ENCODE measurements at regions not wholly inside any gene's neighbourhood (a gene's known extent, or its start where the extent isn't known, plus 50 kb on each side); places are given as distances from the start of the nearest gene placed in this dataset.

- Mint-ChIP-seq H3K36me3 (ENCODE audit: insufficient read depth in 1 of 3, low read depth in 3 of 3) (no peaks in the 10 kb centered on the region), H3K27ac (no peak overlapping the region), H3K4me3 (no peak overlapping the region), H3K4me1 (peaks cover 10 to 13% of the 10 kb centered on the region in 2 experiments), H3K27me3 (ENCODE audit: low read depth) (peaks cover 42% of the 10 kb centered on the region), H3K9me3 (no peaks in the 10 kb centered on the region; a peak in 1 of 5 replicates)
- H3K9ac ChIP-seq (ENCODE audit: extremely low read depth, insufficient read length, low read length): no peak overlapping the region
- no peaks in the 10 kb centered on the region for H3K9me3 ChIP-seq (ENCODE audit: control insufficient read depth, low read depth, low read length)
- H3K4me1 ChIP-seq (ENCODE audit: insufficient read depth, low read length): no peaks in the 10 kb centered on the region
- no peak overlapping the region for H2BK5ac ChIP-seq (ENCODE audit: insufficient read length, low read length)
- no peak overlapping the region for H4K8ac ChIP-seq (replicated peaks; ENCODE audit: insufficient read length, low read depth, low read length)
- H3K79me1 ChIP-seq (ENCODE audit: insufficient read depth, low read depth, low read length, poor library complexity, severe bottlenecking): no peaks in the 10 kb centered on the region
- no peak overlapping the region for H2AK5ac ChIP-seq (ENCODE audit: insufficient read length, low read length)
- no peak overlapping the region for H2AFZ ChIP-seq (ENCODE audit: low read length)
- no peak overlapping the region for H3K56ac ChIP-seq (ENCODE audit: insufficient read length, low read depth, low read length)
- H3K27ac ChIP-seq (ENCODE audit: insufficient read length, low read depth, low read length): no peak overlapping the region
- H3K27me3 ChIP-seq (ENCODE audit: insufficient read depth, low read length): no peaks in the 10 kb centered on the region
- no peak overlapping the region for H2BK15ac ChIP-seq (ENCODE audit: low read depth, low read length)
- no peaks in the 10 kb centered on the region for H3K79me2 ChIP-seq (ENCODE audit: insufficient read depth, low read length)
- H3K14ac ChIP-seq (ENCODE audit: insufficient read depth, low read length): no peak overlapping the region
- DNase-seq: no peak
- no peak overlapping the region for H3K18ac ChIP-seq (ENCODE audit: insufficient read length, low read depth, low read length)
- TF ChIP-seq CTCF (conservative IDR thresholded peaks at IDR 0.05): no peak
- H3K4me2 ChIP-seq (ENCODE audit: insufficient read depth, insufficient read length, low read length): no peak overlapping the region
- H4K20me1 ChIP-seq (ENCODE audit: control insufficient read depth, insufficient read depth, insufficient read length): no peaks in the 10 kb centered on the region
- no peak overlapping the region for H3T11ph ChIP-seq (ENCODE audit: low read length)
- no peak overlapping the region for H2BK20ac ChIP-seq (ENCODE audit: low read depth, low read length, poor library complexity, severe bottlenecking)
- H2BK120ac ChIP-seq (ENCODE audit: low read depth, low read length, poor library complexity, severe bottlenecking): no peak overlapping the region
- no peak overlapping the region for H2BK12ac ChIP-seq (ENCODE audit: insufficient read length, low read depth, low read length)
- WGBS (ENCODE audit: extremely low coverage, insufficient read length, low lambda C conversion rate): no CpG with 5 or more reads among the region's 2 CpGs
- H4K5ac ChIP-seq (ENCODE audit: insufficient read length, low read depth, low read length): no peak overlapping the region
- H4K91ac ChIP-seq (ENCODE audit: insufficient read length, low read depth, low read length): no peak overlapping the region
- no peak overlapping the region for H3K23ac ChIP-seq (ENCODE audit: insufficient read length, low read depth, low read length)
- H3K4ac ChIP-seq (ENCODE audit: low read depth, low read length): no peak overlapping the region
- H3K23me2 ChIP-seq (ENCODE audit: insufficient read length, low read depth, low read length, poor library complexity, severe bottlenecking): no peaks in the 10 kb centered on the region
These were observed 394.5 kb downstream of the SHQ1 start for GRCh38 chr3:72453706-72454105.

All from H9 (cell line).